Stimulated activated naive CD8-positive, alpha-beta T cell treated with anti-CD3 and anti-CD28 coated beads, Interleukin-15, amount 100 ng/mL, for 72 hours (primary cell): ENCODE measurements at regions not wholly inside any gene's neighbourhood (a gene's known extent, or its start where the extent isn't known, plus 50 kb on each side); places are given as distances from the start of the nearest gene placed in this dataset.

ENCODE experiments used
- ATAC-seq: fragments of 150-1000 bp; cut with Tn5 transposase; 2 replicates; pipeline ENCODE4 v1.10.0; 2021; ENCODE audit warnings: mild to moderate bottlenecking, moderate library complexity
- DNase-seq, 2 donors: peaks; one replicate each; pipeline ENCODE4 v3.0.0; 2021 to 2022
- H3K27ac Mint-ChIP-seq, 2 donors: one replicate each; pipeline ENCODE4 v1.8.0; 2022; ENCODE audit warnings: mild to moderate bottlenecking in 2 of 2, mixed read lengths in 2 of 2, moderate library complexity in 2 of 2
- H3K27me3 Mint-ChIP-seq: one replicate; pipeline ENCODE4 v1.8.0; 2022; ENCODE audit warnings: mixed read lengths
- H3K4me1 Mint-ChIP-seq: one replicate; pipeline ENCODE4 v1.8.0; 2022; ENCODE audit warnings: mild to moderate bottlenecking, mixed read lengths
- H3K4me3 Mint-ChIP-seq, 2 donors: one replicate each; pipeline ENCODE4 v1.8.0; 2022; ENCODE audit warnings: mild to moderate bottlenecking in 2 of 2, mixed read lengths in 2 of 2, moderate library complexity in 1 of 2
- H3K9me3 Mint-ChIP-seq, 2 donors: one replicate each; pipeline ENCODE4 v1.8.0; 2022; ENCODE audit warnings: mixed read lengths in 2 of 2

DNA sequence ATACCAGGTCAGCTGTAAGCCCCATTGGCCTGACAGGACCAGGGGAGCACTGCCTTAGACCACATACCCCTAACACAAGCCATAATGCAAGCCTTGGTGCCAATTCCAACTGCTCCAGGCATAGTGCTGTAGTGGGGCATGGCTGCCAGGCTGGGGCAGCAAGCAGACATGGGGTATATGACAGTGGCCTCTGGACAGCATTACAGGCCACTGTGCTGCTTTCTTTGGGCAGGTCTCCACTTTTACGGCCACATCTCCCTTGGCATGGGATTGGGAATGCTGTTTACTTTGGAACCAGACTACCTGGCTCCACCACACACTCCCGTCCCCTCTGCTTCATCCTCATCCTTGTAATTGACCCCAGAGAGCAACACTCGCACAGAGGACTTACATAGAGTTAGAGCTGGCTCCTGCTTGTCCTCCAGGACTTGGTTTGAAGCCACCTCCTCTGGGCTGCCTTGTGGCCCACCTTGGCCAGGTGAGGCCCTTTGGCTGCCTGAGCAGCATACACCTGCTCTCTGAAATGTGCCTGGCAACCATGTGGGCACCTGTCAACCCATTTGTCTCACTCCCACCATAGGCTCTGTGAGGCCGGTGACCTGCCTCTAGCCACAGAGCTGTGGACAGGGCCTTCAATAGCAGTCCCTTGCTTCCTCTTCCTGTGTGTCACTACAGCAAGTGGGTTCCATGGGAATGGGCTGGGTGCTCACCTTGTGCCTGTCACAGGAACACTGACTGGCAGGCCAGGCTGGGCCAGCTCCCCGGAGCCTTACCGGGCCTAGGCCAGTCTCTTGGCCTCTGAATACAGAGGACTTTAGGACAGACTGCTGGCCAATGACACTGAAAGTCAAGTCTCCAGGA lies 262.6 kb upstream of the HS6ST1 start:
- Mint-ChIP-seq H3K4me3 (no peak overlapping the region), H3K27ac (no peak overlapping the region), H3K27me3 (no peaks in the 10 kb centered on the region), H3K4me1 (no peaks in the 10 kb centered on the region), H3K9me3 (peaks cover 4 to 7% of the 10 kb centered on the region in 2 donors)
- DNase-seq (no peak), ATAC-seq (peak; percentile 31)

GRCh38 chr2:128581849-128582244 lies 263.2 kb upstream of the HS6ST1 start:
- Mint-ChIP-seq H3K4me3 (no peak overlapping the region), H3K27ac (no peak overlapping the region), H3K9me3 (peaks cover 4 to 7% of the 10 kb centered on the region in 2 donors), H3K27me3 (no peaks in the 10 kb centered on the region), H3K4me1 (no peaks in the 10 kb centered on the region)
- ATAC-seq (peak; percentile 19), DNase-seq (no peak)

- Mint-ChIP-seq H3K4me1 (no peaks in the 10 kb centered on the region), H3K9me3 (peaks cover 4 to 7% of the 10 kb centered on the region in 2 donors), H3K27ac (no peak overlapping the region), H3K4me3 (no peak overlapping the region), H3K27me3 (no peaks in the 10 kb centered on the region)
- ATAC-seq (no peak), DNase-seq (no peak)
Observed at GRCh38 chr2:128584296-128584890, 265.7 kb upstream of the HS6ST1 start.

- Mint-ChIP-seq H3K27me3 (peaks cover 6% of the 10 kb centered on the region), H3K9me3 (peaks cover 4 to 7% of the 10 kb centered on the region in 2 donors), H3K4me1 (no peaks in the 10 kb centered on the region), H3K4me3 (no peak overlapping the region), H3K27ac (no peak overlapping the region)
- ATAC-seq (no peak), DNase-seq (no peak)
Observed at GRCh38 chr2:128585706-128586105, 267.0 kb upstream of the HS6ST1 start.

- DNase-seq (no peak), ATAC-seq (no peak)
- Mint-ChIP-seq H3K4me1 (no peaks in the 10 kb centered on the region), H3K9me3 (peaks cover under 1 to 2% of the 10 kb centered on the region in 2 donors), H3K27me3 (peaks cover 23% of the 10 kb centered on the region), H3K27ac (no peak overlapping the region), H3K4me3 (no peak overlapping the region)
Observed at GRCh38 chr2:128589681-128590080, 271.0 kb upstream of the HS6ST1 start.

- DNase-seq: no peak
- Mint-ChIP-seq H3K27ac (no peak overlapping the region), H3K27me3 (peaks cover 23% of the 10 kb centered on the region), H3K9me3 (no peaks in the 10 kb centered on the region), H3K4me1 (no peaks in the 10 kb centered on the region), H3K4me3 (no peak overlapping the region)
- no peak for ATAC-seq
Observed at GRCh38 chr2:128590309-128591021, 271.8 kb upstream of the HS6ST1 start.

DNA sequence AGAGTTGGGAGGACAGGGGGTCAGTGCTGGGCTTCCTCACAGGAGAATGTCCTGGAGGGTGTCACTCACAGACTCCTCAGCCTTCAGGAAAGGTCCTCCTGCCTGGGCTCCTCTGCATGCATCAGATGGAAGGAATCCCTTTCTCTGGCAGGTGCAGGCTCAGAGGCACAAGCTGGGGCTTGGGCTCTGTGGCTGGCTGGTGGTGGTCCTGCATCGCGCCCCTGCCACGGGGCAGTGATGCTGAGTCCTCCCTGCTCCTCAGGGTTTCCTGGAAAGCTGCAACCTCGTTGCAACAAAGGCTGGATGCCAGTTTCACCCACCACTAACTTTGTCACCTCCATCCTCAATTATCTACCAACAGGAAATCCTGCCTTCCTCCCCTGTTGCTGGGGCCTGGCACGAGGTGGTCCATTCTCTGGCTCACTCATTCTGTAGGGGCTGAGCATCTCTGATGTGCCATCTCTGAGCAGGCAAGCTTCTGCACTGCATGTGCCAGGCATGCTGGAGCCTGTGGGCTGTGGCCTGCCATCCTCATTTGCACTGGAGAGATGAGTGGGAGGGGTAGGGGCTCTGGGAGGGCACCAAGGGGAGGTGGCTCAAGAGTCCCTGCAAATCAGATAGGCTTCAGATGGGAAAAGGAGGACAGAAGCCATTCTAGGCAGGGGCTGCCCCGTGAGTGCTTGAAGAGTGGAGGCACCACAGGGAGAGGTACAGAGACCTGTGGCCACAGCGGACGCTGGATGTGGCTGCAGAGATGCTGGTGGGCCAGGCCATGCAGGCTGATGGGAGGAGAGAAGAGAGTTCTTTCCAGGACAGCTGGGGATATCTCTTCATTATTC lies 272.6 kb upstream of the HS6ST1 start:
- ATAC-seq (no peak), DNase-seq (no peak)
- Mint-ChIP-seq H3K4me1 (no peaks in the 10 kb centered on the region), H3K27me3 (peaks cover 23% of the 10 kb centered on the region), H3K4me3 (no peak overlapping the region), H3K9me3 (no peaks in the 10 kb centered on the region), H3K27ac (no peak overlapping the region)

DNA sequence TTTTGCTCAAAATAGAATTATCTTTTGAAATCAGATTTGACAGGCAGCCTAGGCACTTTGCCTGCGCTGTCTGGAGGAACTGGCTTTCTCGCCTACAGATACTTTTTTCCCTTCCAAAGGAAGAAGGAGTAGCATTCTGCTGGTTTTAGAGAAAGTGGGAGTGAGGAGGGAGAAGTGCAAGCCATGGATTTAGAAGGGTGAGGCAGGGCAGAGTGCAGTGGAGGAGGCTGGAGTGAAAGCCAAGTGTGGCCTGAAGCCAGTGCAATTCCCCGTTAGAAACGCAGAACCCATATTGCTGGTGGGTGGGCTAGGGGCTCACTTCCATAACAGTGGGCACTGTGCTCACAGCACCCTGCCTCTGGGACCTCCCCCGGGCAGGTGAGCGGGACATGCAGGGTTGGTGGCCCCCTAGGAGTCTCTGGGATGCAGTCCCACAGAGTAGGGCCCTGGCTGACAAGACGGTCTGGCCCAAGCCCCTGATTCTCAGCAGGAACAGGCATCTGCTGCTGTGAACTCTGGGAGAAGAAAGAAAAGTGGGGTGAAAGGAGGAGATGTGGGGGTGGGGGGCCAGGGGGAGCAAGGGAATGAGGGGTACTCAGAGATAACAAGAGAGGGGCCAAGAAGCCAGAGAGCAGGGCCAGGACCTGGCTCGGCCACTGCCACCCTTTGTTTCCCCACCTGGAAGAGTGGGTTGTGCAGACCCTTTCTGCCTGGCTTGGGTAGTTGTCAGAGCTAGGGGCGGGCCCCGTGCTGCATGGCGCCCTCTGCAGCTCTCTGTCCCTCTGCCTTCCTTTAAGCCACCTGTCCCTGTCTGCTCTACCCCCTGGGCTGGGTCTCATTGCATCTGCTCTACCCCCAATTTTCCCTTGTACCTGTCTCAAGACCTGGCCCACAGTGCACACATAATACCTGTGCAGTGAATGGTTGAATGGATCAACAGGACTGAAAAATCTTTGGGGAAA lies 273.5 kb upstream of the HS6ST1 start:
- Mint-ChIP-seq H3K4me3 (no peak overlapping the region), H3K4me1 (no peaks in the 10 kb centered on the region), H3K27ac (peak overlapping the region; percentile 26 to 39), H3K27me3 (peaks cover 23% of the 10 kb centered on the region), H3K9me3 (no peaks in the 10 kb centered on the region)
- no peak for DNase-seq
- ATAC-seq: no peak

DNA sequence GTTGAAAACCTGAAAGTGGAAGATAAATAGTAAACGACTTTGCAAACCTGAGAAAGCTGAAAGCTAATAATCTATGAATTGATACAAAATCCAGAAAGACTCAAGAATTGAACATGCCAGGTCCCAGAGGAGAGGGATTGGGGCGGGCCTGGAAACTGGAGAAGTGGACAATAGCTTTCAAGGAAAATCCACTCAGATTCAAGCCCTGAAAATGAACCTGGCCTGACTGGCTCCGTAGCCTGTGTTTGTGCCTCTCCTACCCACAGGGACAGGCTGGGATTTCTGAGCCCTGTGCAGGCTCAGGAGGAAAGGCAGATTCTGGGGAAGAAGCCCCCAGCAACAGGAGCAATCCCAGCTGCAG lies 274.8 kb upstream of the HS6ST1 start:
- Mint-ChIP-seq H3K27ac (no peak overlapping the region), H3K9me3 (no peaks in the 10 kb centered on the region), H3K4me3 (no peak overlapping the region), H3K27me3 (peaks cover 23% of the 10 kb centered on the region), H3K4me1 (no peaks in the 10 kb centered on the region)
- no peak for DNase-seq
- ATAC-seq: no peak

- ATAC-seq (no peak), DNase-seq (no peak)
- no peaks in the 10 kb centered on the region for H3K9me3 Mint-ChIP-seq
- H3K27me3 Mint-ChIP-seq: peaks cover 23% of the 10 kb centered on the region
- H3K27ac Mint-ChIP-seq: no peak overlapping the region
- no peak overlapping the region for H3K4me3 Mint-ChIP-seq
- H3K4me1 Mint-ChIP-seq: no peaks in the 10 kb centered on the region
Observed at GRCh38 chr2:128593879-128594650, 275.4 kb upstream of the HS6ST1 start.

DNA sequence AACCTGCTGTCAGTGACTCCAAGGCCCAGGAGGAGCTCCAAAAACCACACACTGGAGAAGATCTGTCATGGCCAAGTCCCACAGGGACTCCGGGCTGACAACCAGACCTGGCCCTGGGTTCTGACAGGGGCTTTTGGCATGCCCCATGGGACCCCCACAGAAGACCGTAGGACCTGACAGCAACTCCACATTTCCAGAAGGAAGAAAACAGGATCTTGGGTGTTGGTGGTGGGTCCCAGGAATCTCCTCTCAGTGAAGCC lies 275.9 kb upstream of the HS6ST1 start:
- Mint-ChIP-seq H3K4me1 (no peaks in the 10 kb centered on the region), H3K27ac (peak overlapping the region in 1 of 2 donors; percentile 38), H3K27me3 (peaks cover 23% of the 10 kb centered on the region), H3K4me3 (no peak overlapping the region), H3K9me3 (no peaks in the 10 kb centered on the region)
- ATAC-seq: no peak
- DNase-seq: no peak

GRCh38 chr2:128594953-128595677 lies 276.4 kb upstream of the HS6ST1 start:
- no peak for ATAC-seq
- Mint-ChIP-seq H3K4me1 (no peaks in the 10 kb centered on the region), H3K27ac (peak overlapping the region in 1 of 2 donors; percentile 38), H3K27me3 (peaks cover 23% of the 10 kb centered on the region), H3K4me3 (no peak overlapping the region), H3K9me3 (no peaks in the 10 kb centered on the region)
- DNase-seq: no peak

DNA sequence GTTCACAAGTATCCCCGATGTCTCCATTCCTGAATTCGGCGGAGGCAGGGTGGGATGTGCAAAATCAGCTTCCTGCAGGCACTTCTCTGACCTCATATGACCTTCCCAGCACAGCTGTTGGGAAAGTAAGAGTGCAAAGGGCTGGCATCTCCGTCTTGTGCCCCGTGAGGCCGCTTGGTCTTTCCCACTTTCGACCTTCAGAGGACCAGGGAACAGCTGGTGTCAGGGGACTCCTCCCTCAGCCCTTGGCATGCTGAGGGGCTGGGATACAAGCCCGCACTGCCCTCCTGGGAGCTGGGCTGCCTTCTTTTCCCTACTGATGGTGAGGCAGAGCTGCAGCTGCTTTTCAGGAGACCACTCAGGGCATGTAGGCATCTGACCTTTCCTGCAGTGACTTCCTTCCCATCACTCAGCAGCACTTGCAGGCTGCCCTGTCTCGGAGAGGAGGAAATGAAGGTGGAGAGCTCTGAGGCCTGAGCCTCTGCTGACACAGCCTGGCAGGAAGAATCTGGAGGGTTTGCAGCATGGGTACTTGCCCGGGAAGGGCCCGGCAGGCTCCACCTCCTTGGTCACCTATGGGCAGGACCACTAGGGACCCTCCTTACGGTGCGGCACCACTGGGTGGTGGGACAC lies 277.2 kb upstream of the HS6ST1 start:
- no peaks in the 10 kb centered on the region for H3K9me3 Mint-ChIP-seq
- no peak for DNase-seq
- no peak overlapping the region for H3K4me3 Mint-ChIP-seq
- H3K27ac Mint-ChIP-seq: no peak overlapping the region
- H3K4me1 Mint-ChIP-seq: no peaks in the 10 kb centered on the region
- peaks cover 16% of the 10 kb centered on the region for H3K27me3 Mint-ChIP-seq
- ATAC-seq: no peak
